Stomach smooth muscle (tissue), 2 donors: ENCODE measurements at regions not wholly inside any gene's neighbourhood (a gene's known extent, or its start where the extent isn't known, plus 50 kb on each side); places are given as distances from the start of the nearest gene placed in this dataset.
"Not testable (repeated sequence)": the region's sequence is repeated elsewhere in the genome, so short reads cannot be mapped to it uniquely, and the experiment has no call there.

ENCODE experiments used
- H3K27ac ChIP-seq: one replicate; pipeline ENCODE4 v1.7.0; 2013; ENCODE audit warnings: mild to moderate bottlenecking, low read length, inconsistent platforms
- H3K27me3 ChIP-seq, 2 donors: one replicate each; pipeline ENCODE4 v1.7.0; 2013; ENCODE audit warnings: low read length in 2 of 2; ENCODE audit not compliant: insufficient read depth in 2 of 2, control insufficient read depth in 1 of 2
- H3K36me3 ChIP-seq, 2 donors: one replicate each; pipeline ENCODE4 v1.7.0; 2013; ENCODE audit warnings: low read length in 2 of 2; ENCODE audit not compliant: control insufficient read depth in 2 of 2, insufficient read depth in 2 of 2
- H3K4me1 ChIP-seq: one replicate; pipeline ENCODE4 v1.7.0; 2013; ENCODE audit warnings: low read length; ENCODE audit not compliant: control insufficient read depth, insufficient read depth
- H3K4me3 ChIP-seq, 2 donors: one replicate each; pipeline ENCODE4 v1.7.0; 2013; ENCODE audit warnings: low read length in 2 of 2
- H3K9ac ChIP-seq, 2 donors: one replicate each; pipeline ENCODE4 v1.7.0; 2013; ENCODE audit warnings: low read length in 2 of 2, mild to moderate bottlenecking in 1 of 2
- H3K9me3 ChIP-seq, 2 donors: one replicate each; pipeline ENCODE4 v1.7.0; 2013; ENCODE audit warnings: low read length in 2 of 2; ENCODE audit not compliant: control insufficient read depth in 2 of 2
- donor health status: healthy.
- donor health status: Pancreatic carcinoma.

- H3K4me3 ChIP-seq: no peak overlapping the region
- no peak overlapping the region for H3K27ac ChIP-seq
- no peak overlapping the region for H3K9ac ChIP-seq
- peaks cover 4% of the 10 kb centered on the region for H3K4me1 ChIP-seq
- H3K27me3 ChIP-seq: peaks cover 0 to 6% of the 10 kb centered on the region in 2 donors
- H3K36me3 ChIP-seq: no peaks in the 10 kb centered on the region
- no peaks in the 10 kb centered on the region for H3K9me3 ChIP-seq
These were observed 172.3 kb upstream of the OSBPL11 start for GRCh38 chr3:125767641-125768040.

GRCh38 chr3:125768821-125769220 is 173.5 kb upstream of the OSBPL11 start:
- H3K4me1 ChIP-seq, H3K27ac ChIP-seq, H3K9ac ChIP-seq, H3K36me3 ChIP-seq, H3K4me3 ChIP-seq, H3K9me3 ChIP-seq, H3K27me3 ChIP-seq: not testable (repeated sequence)

GRCh38 chr3:125771506-125771905 is 176.2 kb upstream of the OSBPL11 start:
- H3K4me1 ChIP-seq, H3K9ac ChIP-seq, H3K36me3 ChIP-seq, H3K27ac ChIP-seq, H3K4me3 ChIP-seq, H3K27me3 ChIP-seq, H3K9me3 ChIP-seq: not testable (repeated sequence)

DNA sequence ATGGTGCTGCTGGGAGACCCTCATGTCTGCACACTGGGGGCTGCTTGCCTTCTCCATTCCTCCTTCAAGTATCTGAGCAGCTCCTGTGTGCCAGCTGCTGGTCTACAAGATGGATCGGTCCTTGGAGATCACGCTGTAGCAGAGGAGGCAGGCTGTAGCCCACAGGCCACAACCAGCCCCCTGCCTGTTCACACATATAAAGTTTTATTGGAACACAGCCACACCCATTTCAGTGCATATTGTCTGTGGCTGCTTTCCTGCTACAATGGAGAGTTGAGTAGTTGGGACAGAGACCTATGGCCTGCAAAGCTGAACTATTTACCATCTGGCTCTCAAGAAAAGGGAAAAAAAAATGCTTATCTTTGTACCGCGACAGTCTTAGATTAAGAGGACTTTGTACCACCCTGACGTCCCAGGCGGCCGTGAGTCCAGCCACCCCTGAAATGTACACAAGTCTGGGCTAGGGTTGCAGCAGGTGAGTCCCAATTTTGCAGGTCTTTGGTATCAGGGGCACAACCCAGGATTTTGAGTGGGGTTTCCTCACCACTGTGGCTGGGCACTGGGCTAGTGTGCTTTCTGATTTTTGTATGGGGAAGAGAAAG is 179.2 kb upstream of the OSBPL11 start:
- H3K27me3 ChIP-seq, H3K36me3 ChIP-seq, H3K27ac ChIP-seq, H3K9me3 ChIP-seq, H3K4me1 ChIP-seq, H3K4me3 ChIP-seq, H3K9ac ChIP-seq: not testable (repeated sequence)

DNA sequence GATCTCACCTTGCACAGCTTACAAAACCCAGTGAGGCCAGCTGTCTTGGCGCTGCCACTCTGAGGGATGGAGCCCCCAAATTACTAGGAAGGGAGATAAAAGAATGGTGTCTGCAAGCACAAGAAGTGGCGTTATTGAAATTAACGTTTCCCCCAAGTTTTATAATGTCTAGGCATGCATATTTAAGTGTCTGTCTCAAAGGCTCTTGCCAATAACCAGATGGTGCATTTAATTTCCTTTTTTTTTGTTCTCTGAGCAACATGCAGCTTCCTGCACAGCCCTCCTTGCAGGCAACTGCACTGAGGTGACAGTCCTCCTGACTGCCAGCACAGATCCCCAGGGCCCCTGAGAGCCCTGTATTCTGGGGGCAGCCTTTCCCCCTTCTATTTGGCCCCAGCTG is 179.8 kb upstream of the OSBPL11 start:
- not testable (repeated sequence) for H3K27me3 ChIP-seq, H3K4me3 ChIP-seq, H3K9ac ChIP-seq, H3K27ac ChIP-seq, H3K4me1 ChIP-seq, H3K9me3 ChIP-seq, H3K36me3 ChIP-seq

GRCh38 chr3:125775606-125776294 is 180.5 kb upstream of the OSBPL11 start:
- not testable (repeated sequence) for H3K27ac ChIP-seq, H3K36me3 ChIP-seq, H3K9me3 ChIP-seq, H3K9ac ChIP-seq, H3K4me1 ChIP-seq, H3K4me3 ChIP-seq, H3K27me3 ChIP-seq

GRCh38 chr3:125779276-125779675 is 184.0 kb upstream of the OSBPL11 start:
- not testable (repeated sequence) for H3K27me3 ChIP-seq, H3K4me3 ChIP-seq, H3K36me3 ChIP-seq, H3K4me1 ChIP-seq, H3K9ac ChIP-seq, H3K27ac ChIP-seq, H3K9me3 ChIP-seq

GRCh38 chr3:125779918-125780317 is 184.6 kb upstream of the OSBPL11 start:
- not testable (repeated sequence) for H3K36me3 ChIP-seq, H3K9me3 ChIP-seq, H3K27ac ChIP-seq, H3K4me3 ChIP-seq, H3K27me3 ChIP-seq, H3K4me1 ChIP-seq, H3K9ac ChIP-seq

DNA sequence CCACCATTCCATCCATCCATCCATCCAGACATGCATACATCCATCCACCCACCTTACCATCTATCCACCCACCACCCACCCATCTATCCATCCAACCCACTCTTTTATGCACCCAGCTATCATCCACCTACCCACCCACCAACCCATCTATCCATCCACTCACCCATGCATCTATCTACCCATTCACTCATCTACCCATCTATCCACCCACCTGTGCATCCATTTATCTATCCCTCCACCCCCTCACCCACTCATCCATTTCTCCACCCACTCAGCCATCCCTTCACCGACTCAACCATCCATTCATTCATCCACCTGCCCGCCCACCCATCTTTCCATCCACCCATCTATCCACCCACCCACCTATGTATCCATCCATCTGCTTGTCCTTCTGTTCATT is 186.4 kb upstream of the OSBPL11 start:
- H3K4me3 ChIP-seq, H3K36me3 ChIP-seq, H3K9ac ChIP-seq, H3K27me3 ChIP-seq, H3K27ac ChIP-seq, H3K9me3 ChIP-seq, H3K4me1 ChIP-seq: not testable (repeated sequence)

DNA sequence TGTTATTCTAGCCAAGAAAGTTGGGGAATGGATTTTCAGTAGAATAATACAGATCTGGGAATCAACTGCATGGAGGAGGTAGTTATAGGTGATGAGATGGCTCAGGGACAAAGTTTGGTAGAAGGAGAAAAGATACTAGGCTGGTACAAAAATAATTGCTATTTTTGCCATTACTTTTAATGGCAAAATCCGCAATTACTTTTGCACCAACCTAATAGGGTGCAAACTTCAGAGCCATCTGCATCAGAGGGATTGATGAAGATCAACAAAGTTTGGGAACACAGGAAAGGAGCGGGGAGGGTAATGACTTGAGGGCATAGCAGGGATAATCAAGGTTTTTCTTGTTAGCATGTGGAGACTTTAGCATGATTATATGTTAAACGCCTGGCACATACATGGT is 178.7 kb upstream of the ROPN1B start:
- H3K4me1 ChIP-seq, H3K4me3 ChIP-seq, H3K9ac ChIP-seq: not testable (repeated sequence)

GRCh38 chr3:125791021-125791420 is 178.0 kb upstream of the ROPN1B start:
- not testable (repeated sequence) for H3K27ac ChIP-seq, H3K4me1 ChIP-seq, H3K27me3 ChIP-seq, H3K9ac ChIP-seq, H3K4me3 ChIP-seq, H3K36me3 ChIP-seq, H3K9me3 ChIP-seq

More for the DNA sequence above, 178.7 kb upstream of the ROPN1B start:
- H3K36me3 ChIP-seq, H3K9me3 ChIP-seq, H3K27ac ChIP-seq, H3K27me3 ChIP-seq: not testable (repeated sequence)
